HepG2 (cell line): ENCODE measurements at regions not wholly inside any gene's neighbourhood (a gene's known extent, or its start where the extent isn't known, plus 50 kb on each side); places are given as distances from the start of the nearest gene placed in this dataset.
A peak's percentile ranks its signal among the peaks of the same experiment; 100 is the strongest.

Source experiments
- CBX1 ChIP-seq: IDR thresholded peaks from one replicate; pipeline ENCODE4 v1.6.1; 2016; ENCODE audit warnings: antibody characterized with exemption, low read depth
- GATA4 ChIP-seq: sonication (generic); IDR thresholded peaks from 2 replicates; pipeline ENCODE4 v1.6.1; 2016; ENCODE audit warnings: antibody characterized with exemption, low read depth, borderline replicate concordance
- HDAC1 ChIP-seq: sonication (generic); formaldehyde crosslinking; IDR thresholded peaks from 2 replicates; pipeline ENCODE4 v1.5.1; 2020; ENCODE audit warnings: mild to moderate bottlenecking, missing genetic modification reagents
- HNRNPLL ChIP-seq: fragments of 200-400 bp; formaldehyde crosslinking; IDR thresholded peaks from 2 replicates; pipeline ENCODE4 v1.6.1; 2017; ENCODE audit warnings: mild to moderate bottlenecking, low read depth, low read length; ENCODE audit not compliant: poor library complexity, severe bottlenecking
- IRX3 ChIP-seq: sonication (generic); formaldehyde crosslinking; IDR thresholded peaks from 2 replicates; pipeline ENCODE4 v1.8.1; 2023; ENCODE audit warnings: mild to moderate bottlenecking, low read depth, missing genetic modification reagents, borderline replicate concordance
- ISX ChIP-seq: sonication (generic); formaldehyde crosslinking; conservative IDR thresholded peaks from 2 replicates; pipeline ENCODE4 v1.5.0; 2020; ENCODE audit warnings: missing genetic modification reagents
- MAFG ChIP-seq: sonication (generic); formaldehyde crosslinking; IDR thresholded peaks from 2 replicates; pipeline ENCODE4 v1.5.1; 2020; ENCODE audit warnings: mild to moderate bottlenecking, missing genetic modification reagents
- NR1H2 ChIP-seq: sonication (generic); formaldehyde crosslinking; IDR thresholded peaks from 2 replicates; pipeline ENCODE4 v1.8.1; 2022; ENCODE audit warnings: low read depth, missing genetic modification reagents, borderline replicate concordance
- RCOR2 ChIP-seq: IDR thresholded peaks from 2 replicates; pipeline ENCODE4 v1.6.1; 2016; ENCODE audit warnings: missing biosample characterization, missing genetic modification reagents
- SIN3A ChIP-seq: IDR thresholded peaks from 2 replicates; pipeline ENCODE4 v1.6.1; 2011; ENCODE audit warnings: low read depth, mild to moderate bottlenecking, control low read depth, low read length, borderline replicate concordance
- SMYD3 ChIP-seq: sonication (generic); formaldehyde crosslinking; IDR thresholded peaks from 2 replicates; pipeline ENCODE4 v1.8.1; 2023; ENCODE audit warnings: mild to moderate bottlenecking, missing genetic modification reagents
- SRSF4 ChIP-seq: fragments of 200-400 bp; formaldehyde crosslinking; IDR thresholded peaks from one replicate; pipeline ENCODE4 v1.6.1; 2018; ENCODE audit warnings: mild to moderate bottlenecking, low read depth, low read length, moderate library complexity; ENCODE audit not compliant: poor library complexity, severe bottlenecking
- THYN1 ChIP-seq: sonication (generic); formaldehyde crosslinking; IDR thresholded peaks from 2 replicates; pipeline ENCODE4 v1.8.1; 2023; ENCODE audit warnings: low read depth, mild to moderate bottlenecking, moderate library complexity, missing genetic modification reagents, borderline replicate concordance
- ZBTB3 ChIP-seq: sonication (generic); formaldehyde crosslinking; IDR thresholded peaks from 2 replicates; pipeline ENCODE4 v1.4.0; 2020; ENCODE audit warnings: low read depth, mild to moderate bottlenecking, moderate library complexity, missing genetic modification reagents, borderline replicate concordance
- ZNF160 ChIP-seq: sonication (generic); formaldehyde crosslinking; IDR thresholded peaks from 2 replicates; pipeline ENCODE4 v1.8.0; 2022; ENCODE audit warnings: mild to moderate bottlenecking, inconsistent platforms, missing genetic modification reagents
- ZNF501 ChIP-seq: sonication (generic); formaldehyde crosslinking; IDR thresholded peaks from 2 replicates; pipeline ENCODE4 v1.5.1; 2020; ENCODE audit warnings: mild to moderate bottlenecking, moderate library complexity, missing genetic modification reagents
- ZNF614 ChIP-seq: IDR thresholded peaks from 2 replicates; pipeline ENCODE4 v1.6.1; 2018; ENCODE audit warnings: missing biosample characterization, missing genetic modification reagents, inconsistent platforms, borderline replicate concordance
- ZNF629 ChIP-seq: sonication (generic); formaldehyde crosslinking; conservative IDR thresholded peaks from 2 replicates; pipeline ENCODE4 v1.5.0; 2020; ENCODE audit warnings: missing genetic modification reagents
- ZNF670 ChIP-seq: sonication (generic); formaldehyde crosslinking; IDR thresholded peaks from 2 replicates; pipeline ENCODE4 v1.8.0; 2022; ENCODE audit warnings: mild to moderate bottlenecking, missing genetic modification reagents, borderline replicate concordance
- ZNF674 ChIP-seq: sonication (generic); formaldehyde crosslinking; IDR thresholded peaks from 2 replicates; pipeline ENCODE4 v1.5.0; 2020; ENCODE audit warnings: low read depth, mild to moderate bottlenecking, missing genetic modification reagents
- ZNF724P ChIP-seq: sonication (generic); formaldehyde crosslinking; IDR thresholded peaks from 2 replicates; pipeline ENCODE4 v1.8.0; 2022; ENCODE audit warnings: missing genetic modification reagents, borderline replicate concordance
- ZNF768 ChIP-seq: sonication (generic); formaldehyde crosslinking; IDR thresholded peaks from 2 replicates; pipeline ENCODE4 v1.4.0; 2020; ENCODE audit warnings: missing genetic modification reagents
- TF ChIP-seq, protein P1 (sequence below): sonication (generic); formaldehyde crosslinking; IDR thresholded peaks from 2 replicates; pipeline ENCODE4; 2020; ENCODE audit warnings: missing genetic modification reagents, mild to moderate bottlenecking, borderline replicate concordance
- TF ChIP-seq, protein P2 (sequence below): sonication (generic); formaldehyde crosslinking; IDR thresholded peaks from 2 replicates; pipeline ENCODE4 v1.4.0; 2020; ENCODE audit warnings: mild to moderate bottlenecking, missing genetic modification reagents
- TF ChIP-seq, protein P3 (sequence below): sonication (generic); formaldehyde crosslinking; IDR thresholded peaks from 2 replicates; pipeline ENCODE4 v1.8.0; 2022; ENCODE audit warnings: low read depth, missing genetic modification reagents

DNA sequence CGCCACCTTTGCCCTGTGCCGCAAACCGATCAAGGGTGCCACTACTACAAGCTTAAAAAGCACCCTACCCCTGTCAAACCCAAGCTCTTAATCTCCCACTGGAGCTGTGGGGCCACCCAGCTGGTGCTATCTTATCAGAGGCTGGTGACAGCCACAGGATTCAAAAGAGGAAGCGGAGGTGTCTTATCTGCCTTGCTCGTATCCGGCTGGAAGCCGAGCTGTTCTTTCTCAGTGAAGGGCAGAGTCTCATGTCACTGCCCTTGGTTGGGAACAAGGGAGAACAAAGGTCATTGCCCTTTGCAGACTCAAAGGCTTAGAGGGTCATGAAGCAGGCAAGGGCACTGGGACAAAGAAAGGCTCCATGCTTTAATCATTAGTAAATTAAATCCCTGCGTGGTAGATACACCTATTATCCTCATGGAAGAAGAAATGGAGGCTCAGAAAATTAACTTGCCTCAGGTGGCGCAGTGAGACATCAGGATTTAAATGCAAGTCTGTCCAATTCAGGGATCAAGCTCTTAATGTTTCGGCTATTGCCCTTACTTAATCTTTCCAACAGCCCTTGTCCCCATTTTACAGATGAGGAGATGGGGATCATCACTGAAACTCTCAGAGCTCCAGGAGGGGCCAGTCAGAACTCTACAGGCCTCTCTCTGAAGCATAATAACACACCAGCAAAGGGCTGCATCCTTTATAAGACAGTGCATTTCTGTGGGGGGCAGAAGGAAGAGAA lies 360.0 kb upstream of the PROK2 start (continued):
- TF ChIP-seq, protein P1, sequence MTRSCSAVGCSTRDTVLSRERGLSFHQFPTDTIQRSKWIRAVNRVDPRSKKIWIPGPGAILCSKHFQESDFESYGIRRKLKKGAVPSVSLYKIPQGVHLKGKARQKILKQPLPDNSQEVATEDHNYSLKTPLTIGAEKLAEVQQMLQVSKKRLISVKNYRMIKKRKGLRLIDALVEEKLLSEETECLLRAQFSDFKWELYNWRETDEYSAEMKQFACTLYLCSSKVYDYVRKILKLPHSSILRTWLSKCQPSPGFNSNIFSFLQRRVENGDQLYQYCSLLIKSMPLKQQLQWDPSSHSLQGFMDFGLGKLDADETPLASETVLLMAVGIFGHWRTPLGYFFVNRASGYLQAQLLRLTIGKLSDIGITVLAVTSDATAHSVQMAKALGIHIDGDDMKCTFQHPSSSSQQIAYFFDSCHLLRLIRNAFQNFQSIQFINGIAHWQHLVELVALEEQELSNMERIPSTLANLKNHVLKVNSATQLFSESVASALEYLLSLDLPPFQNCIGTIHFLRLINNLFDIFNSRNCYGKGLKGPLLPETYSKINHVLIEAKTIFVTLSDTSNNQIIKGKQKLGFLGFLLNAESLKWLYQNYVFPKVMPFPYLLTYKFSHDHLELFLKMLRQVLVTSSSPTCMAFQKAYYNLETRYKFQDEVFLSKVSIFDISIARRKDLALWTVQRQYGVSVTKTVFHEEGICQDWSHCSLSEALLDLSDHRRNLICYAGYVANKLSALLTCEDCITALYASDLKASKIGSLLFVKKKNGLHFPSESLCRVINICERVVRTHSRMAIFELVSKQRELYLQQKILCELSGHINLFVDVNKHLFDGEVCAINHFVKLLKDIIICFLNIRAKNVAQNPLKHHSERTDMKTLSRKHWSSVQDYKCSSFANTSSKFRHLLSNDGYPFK (CRISPR knock-in tag), result no peak
- no peak for TF ChIP-seq SMYD3 (CRISPR knock-in tag)
- no peak for TF ChIP-seq ZBTB3 (CRISPR knock-in tag)
- TF ChIP-seq MAFG (CRISPR knock-in tag), result no peak
- TF ChIP-seq NR1H2 (CRISPR knock-in tag), result no peak
- TF ChIP-seq HDAC1, result peak; percentile 59; the same call in 1 of the 2 replicates
- peak; percentile 87 for TF ChIP-seq GATA4
- TF ChIP-seq, protein P2, sequence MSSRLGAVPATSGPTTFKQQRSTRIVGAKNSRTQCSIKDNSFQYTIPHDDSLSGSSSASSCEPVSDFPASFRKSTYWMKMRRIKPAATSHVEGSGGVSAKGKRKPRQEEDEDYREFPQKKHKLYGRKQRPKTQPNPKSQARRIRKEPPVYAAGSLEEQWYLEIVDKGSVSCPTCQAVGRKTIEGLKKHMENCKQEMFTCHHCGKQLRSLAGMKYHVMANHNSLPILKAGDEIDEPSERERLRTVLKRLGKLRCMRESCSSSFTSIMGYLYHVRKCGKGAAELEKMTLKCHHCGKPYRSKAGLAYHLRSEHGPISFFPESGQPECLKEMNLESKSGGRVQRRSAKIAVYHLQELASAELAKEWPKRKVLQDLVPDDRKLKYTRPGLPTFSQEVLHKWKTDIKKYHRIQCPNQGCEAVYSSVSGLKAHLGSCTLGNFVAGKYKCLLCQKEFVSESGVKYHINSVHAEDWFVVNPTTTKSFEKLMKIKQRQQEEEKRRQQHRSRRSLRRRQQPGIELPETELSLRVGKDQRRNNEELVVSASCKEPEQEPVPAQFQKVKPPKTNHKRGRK, result no peak
- TF ChIP-seq ISX (CRISPR knock-in tag), result no peak
- TF ChIP-seq HNRNPLL, result no peak
- TF ChIP-seq ZNF670 (CRISPR knock-in tag), result no peak
- no peak for TF ChIP-seq ZNF674 (CRISPR knock-in tag)
- TF ChIP-seq SRSF4, result no peak
- no peak for TF ChIP-seq ZNF768 (CRISPR knock-in tag)
- peak; percentile 57; the same call in 1 of the 2 replicates for TF ChIP-seq RCOR2 (CRISPR knock-in tag)
- TF ChIP-seq ZNF629 (CRISPR knock-in tag), result peak; percentile 70
- TF ChIP-seq CBX1, result no peak
- no peak for TF ChIP-seq SIN3A
- TF ChIP-seq ZNF501 (CRISPR knock-in tag), result peak; percentile 48; the same call in 1 of the 2 replicates
- no peak for TF ChIP-seq THYN1 (CRISPR knock-in tag)
- TF ChIP-seq, protein P3, sequence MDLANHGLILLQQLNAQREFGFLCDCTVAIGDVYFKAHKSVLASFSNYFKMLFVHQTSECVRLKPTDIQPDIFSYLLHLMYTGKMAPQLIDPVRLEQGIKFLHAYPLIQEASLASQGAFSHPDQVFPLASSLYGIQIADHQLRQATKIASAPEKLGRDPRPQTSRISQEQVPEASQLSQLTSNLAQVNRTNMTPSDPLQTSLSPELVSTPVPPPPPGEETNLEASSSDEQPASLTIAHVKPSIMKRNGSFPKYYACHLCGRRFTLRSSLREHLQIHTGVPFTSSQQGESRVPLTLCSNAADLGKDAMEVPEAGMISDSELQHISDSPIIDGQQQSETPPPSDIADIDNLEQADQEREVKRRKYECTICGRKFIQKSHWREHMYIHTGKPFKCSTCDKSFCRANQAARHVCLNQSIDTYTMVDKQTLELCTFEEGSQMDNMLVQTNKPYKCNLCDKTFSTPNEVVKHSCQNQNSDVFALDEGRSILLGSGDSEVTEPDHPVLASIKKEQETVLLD (CRISPR knock-in tag), result no peak
- no peak for TF ChIP-seq ZNF724P (CRISPR knock-in tag)
- TF ChIP-seq ZNF614 (CRISPR knock-in tag), result no peak
- 0 out of 2 replicates have a peak, but pooled peaks have one; percentile 28 for TF ChIP-seq ZNF160
- TF ChIP-seq IRX3, result no peak
